ENCODE measurements at regions not wholly inside any gene's neighbourhood (a gene's known extent, or its start where the extent isn't known, plus 50 kb on each side); places are given as distances from the start of the nearest gene placed in this dataset.

DNA sequence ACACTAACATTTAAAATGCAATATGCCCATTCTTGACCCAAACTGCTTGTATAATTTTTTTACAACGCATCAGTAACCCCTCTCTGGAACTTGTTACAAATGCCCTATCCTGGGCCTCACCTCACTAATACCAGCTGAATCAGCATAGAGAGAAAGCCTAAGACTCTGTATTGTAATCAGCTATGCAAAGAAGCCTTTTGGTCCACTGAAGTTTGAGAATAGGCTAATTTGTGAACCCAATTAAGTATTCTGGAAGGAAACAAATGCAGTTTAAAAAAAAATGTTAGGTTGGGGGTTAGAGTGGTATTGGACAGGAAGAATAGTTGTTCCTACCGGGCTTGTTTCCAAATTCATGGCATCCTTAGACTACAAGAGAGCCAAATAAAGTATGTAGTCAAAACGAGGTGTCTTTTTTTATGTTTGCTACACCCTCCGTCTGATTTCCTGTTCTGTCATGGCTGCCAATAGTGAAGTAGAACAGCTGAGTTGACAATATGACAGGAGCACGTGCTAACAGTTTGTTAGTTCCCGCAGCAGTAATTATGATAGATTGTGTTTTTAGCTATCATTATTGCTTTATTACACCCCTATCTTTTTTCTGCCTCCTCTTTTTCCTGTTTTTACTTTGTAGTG lies 1048.7 kb upstream of the NUDT12 start:
- Histone ChIP-seq H3K4me3 (no peak overlapping the region), H3K27me3 (no peaks in the 10 kb centered on the region), H3K27ac (no peak overlapping the region), H3K36me3 (no peaks in the 10 kb centered on the region), H3K9me3 (no peaks in the 10 kb centered on the region), H3K4me1 (no peaks in the 10 kb centered on the region)
- intact Hi-C loops (cut with DNase I), result no loop called here
- DNase-seq (no peak), ATAC-seq (no peak)
- TF ChIP-seq, protein P1, sequence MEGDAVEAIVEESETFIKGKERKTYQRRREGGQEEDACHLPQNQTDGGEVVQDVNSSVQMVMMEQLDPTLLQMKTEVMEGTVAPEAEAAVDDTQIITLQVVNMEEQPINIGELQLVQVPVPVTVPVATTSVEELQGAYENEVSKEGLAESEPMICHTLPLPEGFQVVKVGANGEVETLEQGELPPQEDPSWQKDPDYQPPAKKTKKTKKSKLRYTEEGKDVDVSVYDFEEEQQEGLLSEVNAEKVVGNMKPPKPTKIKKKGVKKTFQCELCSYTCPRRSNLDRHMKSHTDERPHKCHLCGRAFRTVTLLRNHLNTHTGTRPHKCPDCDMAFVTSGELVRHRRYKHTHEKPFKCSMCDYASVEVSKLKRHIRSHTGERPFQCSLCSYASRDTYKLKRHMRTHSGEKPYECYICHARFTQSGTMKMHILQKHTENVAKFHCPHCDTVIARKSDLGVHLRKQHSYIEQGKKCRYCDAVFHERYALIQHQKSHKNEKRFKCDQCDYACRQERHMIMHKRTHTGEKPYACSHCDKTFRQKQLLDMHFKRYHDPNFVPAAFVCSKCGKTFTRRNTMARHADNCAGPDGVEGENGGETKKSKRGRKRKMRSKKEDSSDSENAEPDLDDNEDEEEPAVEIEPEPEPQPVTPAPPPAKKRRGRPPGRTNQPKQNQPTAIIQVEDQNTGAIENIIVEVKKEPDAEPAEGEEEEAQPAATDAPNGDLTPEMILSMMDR (IDR thresholded peaks at IDR 0.05), result no peak

DNA sequence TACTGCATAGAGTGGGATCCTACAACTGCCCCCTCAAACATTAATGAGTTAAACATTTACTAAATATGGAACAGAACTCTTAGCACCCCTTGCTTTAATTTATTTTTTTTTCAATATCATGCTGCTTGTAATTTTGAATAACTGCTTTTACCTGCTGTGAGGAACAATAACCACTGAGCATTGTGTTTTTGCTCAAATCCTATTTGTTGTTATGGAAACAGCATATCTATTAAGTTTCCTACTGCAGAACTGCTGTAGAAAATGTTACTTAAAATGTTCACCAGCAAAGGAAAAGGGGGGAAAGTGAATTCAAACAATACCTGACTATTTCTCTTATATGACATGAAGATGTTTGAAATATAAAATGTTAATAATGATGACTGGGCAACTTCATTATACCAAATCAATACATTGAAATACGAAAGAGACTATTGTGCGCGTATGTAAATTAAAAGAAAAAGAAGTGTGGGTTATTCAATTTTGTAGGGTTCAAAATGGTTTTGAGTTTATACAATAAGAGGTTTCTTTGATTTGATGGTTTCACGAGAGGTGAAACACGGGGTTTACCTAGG lies 1043.8 kb upstream of the NUDT12 start:
- no peak overlapping the region for H3K27ac ChIP-seq
- no peak for ATAC-seq
- no peaks in the 10 kb centered on the region for H3K4me1 ChIP-seq
- no peaks in the 10 kb centered on the region for H3K36me3 ChIP-seq
- no peaks in the 10 kb centered on the region for H3K27me3 ChIP-seq
- DNase-seq, result no peak
- no peaks in the 10 kb centered on the region for H3K9me3 ChIP-seq
- TF ChIP-seq, protein P1 (IDR thresholded peaks at IDR 0.05), result no peak
- no peak overlapping the region for H3K4me3 ChIP-seq
- intact Hi-C loops (cut with DNase I), result no loop called here

DNA sequence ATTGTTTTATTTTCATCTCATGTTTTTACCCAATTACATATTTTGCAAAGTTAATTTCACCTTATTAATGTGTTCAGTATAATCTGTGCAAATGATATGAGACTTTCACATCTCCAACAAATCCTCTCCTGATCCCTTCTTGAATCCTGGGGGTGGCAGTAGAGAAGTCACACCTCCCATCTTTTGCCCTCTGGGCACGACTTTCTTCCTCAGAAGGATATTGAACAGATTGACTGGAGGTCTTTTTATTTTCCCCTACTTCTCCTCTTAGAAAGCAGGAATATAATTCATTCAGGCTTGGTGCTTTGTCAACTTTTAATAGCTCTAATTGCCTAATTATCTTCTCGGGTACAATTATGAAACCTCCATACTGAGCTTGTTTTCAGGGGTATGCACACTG lies 1037.1 kb upstream of the NUDT12 start:
- no peak overlapping the region for H3K27ac ChIP-seq
- H3K9me3 ChIP-seq, result no peaks in the 10 kb centered on the region
- no peak overlapping the region for H3K4me3 ChIP-seq
- intact Hi-C loops (cut with DNase I), result no loop called here
- no peaks in the 10 kb centered on the region for H3K36me3 ChIP-seq
- H3K27me3 ChIP-seq, result no peaks in the 10 kb centered on the region
- ATAC-seq, result no peak
- DNase-seq, result no peak
- H3K4me1 ChIP-seq, result no peaks in the 10 kb centered on the region
- TF ChIP-seq, protein P1 (IDR thresholded peaks at IDR 0.05), result no peak

DNA sequence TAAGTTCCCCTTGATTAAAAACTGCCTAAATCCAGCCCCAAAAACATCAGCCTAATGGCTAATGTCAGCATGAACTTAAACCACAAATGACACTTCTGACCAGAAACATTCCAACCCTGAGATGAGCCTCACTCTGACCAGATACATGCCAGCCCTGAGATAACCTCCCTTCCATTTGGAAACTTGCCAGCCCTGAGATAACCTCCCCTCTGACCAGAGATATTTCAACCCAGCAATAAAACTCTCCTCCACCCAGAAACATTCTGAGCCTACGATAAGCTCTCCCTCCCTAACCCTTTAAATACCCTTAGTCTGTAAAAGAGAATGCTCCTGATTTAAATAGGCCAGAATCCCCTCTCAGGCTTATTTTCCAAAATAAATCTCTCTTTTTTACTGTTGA lies 1035.7 kb upstream of the NUDT12 start:
- ATAC-seq (no peak), DNase-seq (no peak)
- Histone ChIP-seq H3K27ac (no peak overlapping the region), H3K9me3 (no peaks in the 10 kb centered on the region), H3K36me3 (no peaks in the 10 kb centered on the region), H3K4me1 (no peaks in the 10 kb centered on the region), H3K4me3 (no peak overlapping the region), H3K27me3 (no peaks in the 10 kb centered on the region)
- TF ChIP-seq, protein P1 (IDR thresholded peaks at IDR 0.05), result no peak
- intact Hi-C loops (cut with DNase I), result no loop called here

DNA sequence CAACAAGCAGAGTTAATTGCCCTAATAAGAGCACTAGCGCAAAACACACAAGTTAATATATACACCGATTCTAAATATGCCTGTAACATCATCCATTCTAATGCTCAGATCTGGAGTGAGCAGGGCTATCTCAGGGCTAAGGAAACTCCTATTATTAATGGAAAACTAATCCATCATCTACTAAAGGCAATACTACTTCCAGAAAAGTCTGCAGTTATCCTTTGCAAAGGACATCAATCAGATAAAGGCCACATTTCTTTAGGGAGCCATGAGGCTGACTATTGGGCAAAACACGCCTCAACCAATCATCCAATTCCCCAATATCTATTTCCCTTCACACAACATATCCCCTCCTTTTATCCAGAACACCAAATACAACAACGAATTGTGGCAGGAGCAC lies 1032.3 kb upstream of the NUDT12 start:
- no peaks in the 10 kb centered on the region for H3K36me3 ChIP-seq
- H3K4me3 ChIP-seq, result no peak overlapping the region
- DNase-seq (no peak), ATAC-seq (no peak)
- intact Hi-C loops (cut with DNase I), result no loop called here
- H3K27me3 ChIP-seq, result no peaks in the 10 kb centered on the region
- H3K9me3 ChIP-seq, result no peaks in the 10 kb centered on the region
- TF ChIP-seq, protein P1 (IDR thresholded peaks at IDR 0.05), result no peak
- no peaks in the 10 kb centered on the region for H3K4me1 ChIP-seq
- no peak overlapping the region for H3K27ac ChIP-seq
